ENCODE measurements at regions not wholly inside any gene's neighbourhood (a gene's known extent, or its start where the extent isn't known, plus 50 kb on each side); places are given as distances from the start of the nearest gene placed in this dataset.

GRCh38 chr11:16685914-16686313, 52.5 kb upstream of the C11orf58 start:
- DNase-seq: no peak

DNA sequence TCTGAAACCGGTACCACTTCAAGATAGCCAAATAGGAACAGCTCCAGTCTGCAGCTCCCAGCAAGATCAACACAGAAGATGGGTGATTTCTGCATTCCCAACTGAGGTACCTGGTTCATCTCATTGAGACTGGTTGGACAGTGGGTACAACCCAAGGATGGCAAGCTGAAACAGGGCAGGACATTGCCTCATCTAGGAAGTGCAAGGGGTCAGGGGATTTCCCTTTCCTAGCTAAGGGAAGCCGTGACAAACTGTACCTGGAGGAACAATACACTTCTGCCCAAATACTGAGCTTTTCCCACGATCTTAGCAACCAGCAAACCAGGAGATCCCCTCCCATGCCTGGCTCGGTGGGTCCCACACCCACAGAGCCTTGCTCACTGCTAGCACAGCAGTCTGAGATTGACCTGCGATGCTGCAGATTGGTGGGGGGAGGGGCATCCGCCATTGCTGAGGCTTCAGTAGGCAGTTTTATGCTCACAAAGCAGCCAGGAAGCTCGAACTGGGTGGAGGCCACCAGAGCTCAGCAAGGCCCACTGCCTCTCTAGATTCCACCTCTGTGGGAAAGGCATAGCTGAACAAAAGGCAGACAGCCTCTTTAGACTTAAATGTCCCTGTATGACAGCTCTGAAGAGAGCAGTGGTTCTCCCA, 59.9 kb upstream of the C11orf58 start:
- DNase-seq: no peak

DNA sequence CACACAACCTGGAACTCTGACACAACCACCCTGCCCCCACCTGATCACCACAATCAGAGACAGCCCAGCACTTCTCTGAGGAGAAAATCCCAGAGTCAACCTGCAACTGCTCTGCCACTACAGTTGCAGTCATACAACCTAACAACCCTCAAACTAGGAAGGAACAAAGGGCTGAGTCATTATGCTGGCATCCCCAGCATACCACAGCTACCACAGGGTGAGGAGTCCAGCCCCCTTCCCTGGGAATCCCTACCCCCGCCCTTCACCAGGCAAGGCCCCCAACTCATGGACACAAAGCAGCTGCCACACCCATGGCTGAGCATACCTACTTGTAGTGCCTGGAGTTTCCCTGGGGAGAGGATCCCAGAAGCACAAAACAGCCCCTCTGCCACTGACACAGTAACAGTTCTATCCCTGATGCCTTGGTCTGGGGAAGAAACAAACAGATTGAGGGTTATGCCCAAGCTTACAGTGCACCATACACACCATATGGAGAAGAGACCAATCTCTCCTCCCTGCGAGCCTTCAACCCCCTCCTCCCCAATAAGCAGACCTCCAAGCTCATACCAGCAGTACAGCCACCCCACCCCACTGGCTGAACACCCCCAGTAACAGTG, 68.5 kb upstream of the C11orf58 start:
- DNase-seq: no peak

GRCh38 chr11:16632295-16633200, 105.9 kb upstream of the C11orf58 start:
- DNase-seq: no peak

DNA sequence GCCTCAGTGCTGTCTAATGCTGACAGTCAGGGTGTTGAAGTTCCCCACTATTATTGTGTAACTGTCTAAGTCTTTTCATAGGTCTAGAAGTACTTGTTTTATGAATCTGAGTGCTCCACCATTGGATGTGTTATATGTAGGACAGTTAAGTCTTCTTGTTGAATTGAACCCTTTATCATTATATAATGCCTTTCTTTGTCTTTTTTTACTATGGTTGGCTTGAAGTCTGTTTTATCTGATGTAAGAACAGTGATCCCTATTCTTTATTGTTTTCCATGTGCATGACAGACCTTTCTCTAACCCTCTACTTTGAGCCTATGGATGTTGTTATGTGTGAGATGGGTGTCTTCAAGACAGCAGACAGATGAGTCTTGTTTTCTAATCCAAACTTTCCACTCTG, 107.8 kb upstream of the C11orf58 start:
- no peak for DNase-seq

GRCh38 chr11:16618431-16618830, 120.0 kb upstream of the C11orf58 start:
- DNase-seq: no peak

- DNase-seq: no peak
Observed at GRCh38 chr11:16615480-16615879, 123.0 kb upstream of the C11orf58 start.

GRCh38 chr11:16613512-16614381, 124.7 kb upstream of the C11orf58 start:
- peak; percentile 78 to 83 for DNase-seq

GRCh38 chr11:16613262-16613511, 125.3 kb upstream of the C11orf58 start:
- DNase-seq: no peak

- DNase-seq: no peak
Observed at GRCh38 chr11:16612566-16613261, 125.7 kb upstream of the C11orf58 start.

DNA sequence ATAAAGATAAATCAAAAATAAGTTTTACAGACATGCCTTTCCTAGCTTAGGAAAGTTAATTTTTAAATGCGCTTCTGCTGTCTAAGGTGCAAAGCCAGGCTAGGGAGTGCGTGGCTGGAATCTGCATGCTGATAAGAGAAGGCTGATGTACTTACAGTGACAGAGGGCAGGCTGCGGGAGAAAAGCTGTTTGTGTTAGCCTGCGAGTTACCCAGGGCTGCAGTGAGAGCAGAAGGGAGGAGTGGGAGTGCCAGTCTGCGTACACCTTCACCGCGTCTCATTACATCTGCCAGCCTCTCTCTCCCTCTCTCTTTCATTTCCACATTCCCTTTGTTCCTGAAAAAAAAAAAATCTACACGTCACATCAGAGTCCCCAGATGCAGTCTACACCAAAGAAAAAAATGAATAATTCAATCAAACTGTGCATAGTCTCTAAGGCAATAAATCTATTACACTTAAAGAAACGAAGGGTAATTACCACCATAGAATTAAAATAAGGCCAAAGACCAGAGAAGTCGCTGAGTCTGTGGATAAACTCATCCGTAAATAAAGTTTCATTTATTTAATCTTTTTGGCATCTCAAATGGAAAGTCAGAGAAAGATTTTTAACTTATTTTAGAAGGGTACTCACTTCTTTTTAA, 126.4 kb upstream of the C11orf58 start:
- DNase-seq: peak; percentile 12 to 17

GRCh38 chr11:16611401-16611921, 127.0 kb upstream of the C11orf58 start:
- DNase-seq: no peak

DNA sequence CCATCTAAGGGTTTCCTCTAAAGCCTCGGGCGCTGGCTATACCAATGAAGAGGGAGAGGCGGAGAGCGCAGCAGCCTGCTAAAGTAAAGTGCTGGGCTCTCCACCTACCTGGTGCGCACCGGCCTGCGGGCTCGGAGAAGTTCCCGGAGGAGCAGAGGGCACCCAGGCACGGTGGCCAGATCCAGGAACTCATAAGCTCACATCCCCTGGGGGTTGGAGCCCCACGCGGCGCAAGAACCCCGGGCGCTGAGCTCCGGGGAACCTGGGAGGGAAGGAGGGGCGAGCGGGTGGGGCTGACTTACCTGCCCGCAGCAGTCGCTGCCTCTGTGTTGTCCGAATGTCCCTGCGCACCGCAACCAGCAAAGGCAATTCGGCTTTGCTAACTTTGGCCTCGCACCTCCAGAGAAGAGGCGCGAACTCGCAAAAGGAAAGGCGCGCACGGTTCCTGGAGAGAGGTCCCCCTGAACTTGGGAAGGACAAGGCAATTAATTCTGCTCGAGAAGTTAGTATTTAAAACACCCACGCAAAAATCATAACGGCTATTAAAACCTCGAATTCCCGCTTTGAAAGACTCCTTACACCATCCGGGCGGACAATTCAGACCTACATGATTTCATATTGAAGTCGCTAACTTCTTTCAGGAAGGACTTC, 127.6 kb upstream of the C11orf58 start:
- DNase-seq: no peak

DNA sequence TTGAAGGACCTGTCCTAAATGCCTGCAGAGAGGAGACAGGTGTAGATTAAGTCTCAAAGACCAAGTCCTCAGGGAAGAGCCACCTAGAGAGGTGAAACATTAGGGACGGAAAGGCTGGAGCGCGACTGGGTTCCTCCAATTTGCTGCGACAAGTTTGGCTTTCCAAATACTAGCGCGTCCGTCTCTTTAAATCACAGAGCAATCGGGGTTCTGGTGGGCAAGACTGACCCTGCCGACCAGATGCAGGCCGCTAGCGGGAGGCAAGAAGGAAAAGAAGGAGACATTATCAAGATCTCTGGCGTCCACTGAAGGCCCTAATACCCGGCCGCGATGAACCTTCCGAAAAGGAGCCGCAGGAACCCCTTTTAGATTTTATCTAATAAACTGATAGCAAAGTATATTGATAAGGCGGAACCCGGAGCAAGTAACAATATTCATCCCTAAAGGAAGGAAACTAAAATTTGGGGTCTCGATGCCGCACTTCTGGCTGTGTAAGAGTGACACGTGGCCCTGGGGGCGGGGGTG, 128.2 kb upstream of the C11orf58 start:
- DNase-seq: no peak

DNA sequence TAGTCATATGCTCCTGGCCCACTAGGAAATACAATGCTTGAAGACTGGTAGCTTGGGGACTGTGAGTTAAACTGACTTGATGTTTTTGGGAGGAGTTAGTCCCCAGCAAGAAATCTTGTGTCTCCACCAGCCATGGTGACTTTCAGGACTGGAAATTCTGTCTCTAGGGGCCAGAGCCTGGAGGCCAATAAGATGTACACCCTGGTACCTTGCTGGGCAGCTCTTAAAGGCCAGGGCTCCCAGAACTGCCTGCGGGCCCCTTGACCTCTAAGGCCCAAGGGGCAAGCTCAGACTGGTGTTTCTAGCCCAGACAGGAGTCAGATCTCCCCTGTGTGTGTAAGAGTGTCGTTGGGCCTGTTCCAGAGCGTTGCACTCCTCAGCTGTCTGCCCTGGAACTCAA, 128.7 kb upstream of the C11orf58 start:
- DNase-seq: no peak

GRCh38 chr11:16607675-16608644, 130.5 kb upstream of the C11orf58 start:
- peak; percentile 67 to 74 for DNase-seq

DNA sequence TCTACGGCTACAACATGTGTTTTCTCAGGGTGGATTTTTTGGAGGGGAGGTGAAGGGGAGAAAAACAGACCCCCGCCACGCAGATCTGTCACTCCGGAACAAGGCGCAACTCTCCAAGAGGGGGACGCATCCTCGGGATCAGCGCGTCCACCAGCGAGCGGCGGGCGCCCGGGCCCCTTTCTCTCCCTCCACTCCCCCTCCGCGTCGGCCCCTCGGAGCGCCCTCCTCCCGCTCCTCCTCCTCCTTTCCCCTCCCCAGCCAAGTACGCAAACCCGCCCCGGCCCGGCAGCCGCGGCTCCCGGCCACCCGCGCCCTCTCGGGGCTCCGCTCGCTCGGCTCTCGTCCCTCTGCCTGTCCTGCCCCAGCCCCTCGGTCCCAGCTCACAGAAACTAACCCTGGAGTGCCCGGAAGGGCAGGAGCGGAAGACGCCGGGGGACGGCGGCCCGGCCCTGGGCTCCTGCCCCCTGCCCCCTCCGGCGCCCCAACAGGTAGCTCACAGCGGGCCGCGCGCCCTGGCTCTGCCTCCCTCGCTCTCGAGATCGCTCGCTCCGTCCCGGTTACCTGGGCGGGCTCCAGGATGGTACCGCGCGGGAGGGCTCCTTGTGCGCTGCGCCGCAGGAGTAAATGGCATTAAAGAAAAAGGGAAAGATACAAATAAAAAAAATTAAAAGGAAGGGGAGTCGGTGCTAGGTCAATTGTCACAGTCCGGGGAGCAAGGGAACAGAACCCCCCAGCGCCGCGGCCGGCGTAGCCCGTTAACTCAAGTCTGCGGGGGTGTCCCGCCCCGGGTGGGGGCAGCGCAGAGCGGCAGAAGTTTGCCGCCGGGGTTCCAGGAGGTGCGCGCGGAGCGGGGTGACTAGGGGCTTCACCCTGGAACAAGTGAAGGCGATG, 131.4 kb upstream of the C11orf58 start:
- peak in 1 of 2 experiments; percentile 10 for DNase-seq

Data from SHP77 (cell line).